GM18520 (cell line): ENCODE measurements at regions not wholly inside any gene's neighbourhood (a gene's known extent, or its start where the extent isn't known, plus 50 kb on each side); places are given as distances from the start of the nearest gene placed in this dataset.
"Not testable (repeated sequence)": the region's sequence is repeated elsewhere in the genome, so short reads cannot be mapped to it uniquely, and the experiment has no call there.

Experiments
- ATAC-seq: cut with Tn5 transposase; IDR thresholded peaks from one replicate; pipeline ENCODE4 v1.9.1; 2021; ENCODE audit not compliant: unreplicated experiment

- ATAC-seq: no peak
Observed at GRCh38 chr16:66030036-66030435, 336.5 kb upstream of the CDH5 start.

- ATAC-seq: no peak
Observed at GRCh38 chr16:66028510-66029216, 337.8 kb upstream of the CDH5 start.

- ATAC-seq: no peak
Observed at GRCh38 chr16:66026787-66027330, 339.6 kb upstream of the CDH5 start.

GRCh38 chr16:66026211-66026610 is 340.3 kb upstream of the CDH5 start:
- no peak for ATAC-seq

GRCh38 chr16:66025751-66026150 is 340.7 kb upstream of the CDH5 start:
- ATAC-seq: no peak

- not testable (repeated sequence) for ATAC-seq
Observed at GRCh38 chr16:66024567-66024966, 341.9 kb upstream of the CDH5 start.

- ATAC-seq: no peak
Observed at GRCh38 chr16:66023481-66023880, 343.0 kb upstream of the CDH5 start.

GRCh38 chr16:66020642-66021041 is 345.8 kb upstream of the CDH5 start:
- ATAC-seq: peak; percentile 82

GRCh38 chr16:66020046-66020445 is 346.4 kb upstream of the CDH5 start:
- no peak for ATAC-seq

- ATAC-seq: not testable (repeated sequence)
Observed at GRCh38 chr16:66019502-66019901, 347.0 kb upstream of the CDH5 start.

GRCh38 chr16:66014221-66014620 is 352.3 kb upstream of the CDH5 start:
- no peak for ATAC-seq

- ATAC-seq: no peak
Observed at GRCh38 chr16:66013486-66013885, 353.0 kb upstream of the CDH5 start.

- ATAC-seq: no peak
Observed at GRCh38 chr16:66008136-66008535, 358.4 kb upstream of the CDH5 start.

- ATAC-seq: no peak
Observed at GRCh38 chr16:66007717-66008116, 358.8 kb upstream of the CDH5 start.

GRCh38 chr16:66006485-66006884 is 360.0 kb upstream of the CDH5 start:
- no peak for ATAC-seq

- ATAC-seq: no peak
Observed at GRCh38 chr16:66004699-66005098, 361.8 kb upstream of the CDH5 start.

GRCh38 chr16:66003201-66003600 is 363.3 kb upstream of the CDH5 start:
- ATAC-seq: no peak

GRCh38 chr16:66002601-66003000 is 363.9 kb upstream of the CDH5 start:
- ATAC-seq: no peak

- ATAC-seq: no peak
Observed at GRCh38 chr16:66001432-66001831, 365.1 kb upstream of the CDH5 start.

GRCh38 chr16:65998443-65998842 is 368.0 kb upstream of the CDH5 start:
- ATAC-seq: no peak

- no peak for ATAC-seq
Observed at GRCh38 chr16:65994291-65994690, 372.2 kb upstream of the CDH5 start.

GRCh38 chr16:65991149-65991701 is 375.3 kb upstream of the CDH5 start:
- no peak for ATAC-seq
